ENCODE measurements at regions not wholly inside any gene's neighbourhood (a gene's known extent, or its start where the extent isn't known, plus 50 kb on each side); places are given as distances from the start of the nearest gene placed in this dataset.

DNA sequence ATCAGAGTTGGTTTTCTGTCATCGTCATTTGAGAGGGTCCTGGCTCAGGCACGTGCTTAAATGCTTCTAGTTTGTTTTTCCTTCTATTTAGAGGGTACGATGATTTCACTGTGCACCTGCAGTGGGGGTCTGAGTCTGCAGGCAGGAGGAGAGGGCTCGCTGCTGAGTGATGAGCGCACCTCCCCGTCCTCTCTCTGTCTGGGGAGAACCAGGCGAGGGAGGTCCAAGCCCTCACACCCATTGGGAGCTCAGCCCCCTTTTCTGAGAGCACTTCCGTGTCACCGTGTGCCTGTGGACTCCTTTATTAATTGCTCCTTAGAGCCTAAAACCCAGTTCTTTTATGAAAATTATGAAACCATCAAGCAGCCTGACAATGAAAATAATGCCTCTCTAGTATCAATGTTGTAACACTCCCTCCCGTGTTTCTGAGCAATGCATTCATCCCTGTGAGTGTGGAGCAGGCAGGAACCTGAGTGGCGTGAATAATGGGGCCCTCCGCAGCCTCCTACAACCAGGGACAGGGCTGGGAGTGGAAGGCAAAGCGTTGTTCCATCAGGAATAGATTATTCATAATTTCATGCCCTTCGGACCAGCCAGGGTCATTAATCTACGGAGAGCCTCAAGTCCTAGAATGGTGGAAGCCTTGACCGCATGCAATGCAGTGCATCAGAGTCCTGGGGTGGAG lies 191.6 kb downstream of the UQCRFS1 start:
- WGBS, 3 donors = 73 to 78% (median 77%) methylated on average over 16 of the region's 16 CpGs
- H3K27ac ChIP-seq (ENCODE audit: low read depth, low read length) = no peak overlapping the region

DNA sequence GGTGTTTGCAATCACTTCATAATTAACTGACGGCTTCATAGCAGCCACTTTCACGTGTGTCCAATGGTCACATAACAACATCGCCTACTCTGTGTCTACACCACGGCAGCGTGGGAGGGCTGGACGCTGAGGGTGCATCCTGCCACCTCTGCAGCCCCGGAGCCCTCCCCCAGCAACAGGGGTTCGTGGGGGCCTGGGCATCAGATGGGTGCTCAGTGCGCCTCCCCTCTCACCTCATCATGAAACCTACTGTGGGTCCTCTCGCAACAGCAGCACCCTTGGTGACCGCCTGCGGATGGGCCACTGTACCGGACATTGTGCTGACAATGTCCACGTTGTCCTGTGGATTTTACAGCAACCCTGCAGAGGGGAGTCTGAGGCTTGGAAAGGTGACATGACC lies 193.5 kb downstream of the UQCRFS1 start:
- WGBS, 3 donors = 82 to 88% (median 87%) methylated on average over 14 of the region's 14 CpGs
- no peak overlapping the region for H3K27ac ChIP-seq (ENCODE audit: low read depth, low read length)

DNA sequence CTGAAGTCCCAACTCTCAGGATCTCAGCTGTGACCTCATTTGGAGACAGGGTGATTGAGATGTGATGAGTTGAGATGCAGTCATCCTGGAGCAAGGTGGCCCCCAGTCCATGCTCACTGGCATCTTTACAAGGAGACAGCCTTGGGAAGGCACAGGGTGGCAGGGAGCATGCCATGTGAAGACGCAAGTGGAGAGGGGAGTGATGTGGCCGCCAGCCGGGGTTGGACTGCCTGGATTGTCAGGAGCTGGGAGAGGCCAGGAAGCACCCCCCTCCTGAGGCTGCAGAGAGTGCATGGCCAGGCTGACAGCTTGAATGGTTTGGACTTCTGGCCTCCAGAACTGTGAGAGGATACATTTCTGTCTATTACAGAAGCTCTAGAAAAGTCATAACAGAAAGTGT lies 194.4 kb downstream of the UQCRFS1 start:
- H3K27ac ChIP-seq (ENCODE audit: low read depth, low read length) = no peak overlapping the region
- 75 to 89% (median 86%) methylated on average over 3 of the region's 3 CpGs for WGBS, 3 donors

DNA sequence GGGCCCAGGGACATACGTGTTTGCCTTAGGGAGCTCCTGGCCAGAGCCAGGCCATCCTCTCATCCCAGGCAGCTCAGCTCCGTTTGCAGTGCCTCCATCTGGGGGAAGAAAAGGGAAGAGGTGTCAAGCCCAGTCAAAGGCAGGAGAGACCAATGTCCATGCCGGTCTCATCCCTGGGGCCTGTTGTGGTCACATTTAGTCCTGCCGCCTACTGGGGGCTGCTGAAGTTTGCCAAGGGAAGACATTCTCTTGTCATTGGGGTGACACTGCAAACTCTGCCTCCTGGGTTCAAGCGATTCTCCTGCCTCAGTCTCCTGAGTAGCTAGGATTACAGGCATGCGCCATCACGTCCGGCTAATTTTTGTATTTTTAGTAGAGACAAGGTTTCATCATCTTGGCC lies 195.2 kb downstream of the UQCRFS1 start:
- WGBS, 3 donors = 79 to 84% (median 79%) methylated on average over 8 of the region's 8 CpGs
- H3K27ac ChIP-seq (ENCODE audit: low read depth, low read length) = no peak overlapping the region

DNA sequence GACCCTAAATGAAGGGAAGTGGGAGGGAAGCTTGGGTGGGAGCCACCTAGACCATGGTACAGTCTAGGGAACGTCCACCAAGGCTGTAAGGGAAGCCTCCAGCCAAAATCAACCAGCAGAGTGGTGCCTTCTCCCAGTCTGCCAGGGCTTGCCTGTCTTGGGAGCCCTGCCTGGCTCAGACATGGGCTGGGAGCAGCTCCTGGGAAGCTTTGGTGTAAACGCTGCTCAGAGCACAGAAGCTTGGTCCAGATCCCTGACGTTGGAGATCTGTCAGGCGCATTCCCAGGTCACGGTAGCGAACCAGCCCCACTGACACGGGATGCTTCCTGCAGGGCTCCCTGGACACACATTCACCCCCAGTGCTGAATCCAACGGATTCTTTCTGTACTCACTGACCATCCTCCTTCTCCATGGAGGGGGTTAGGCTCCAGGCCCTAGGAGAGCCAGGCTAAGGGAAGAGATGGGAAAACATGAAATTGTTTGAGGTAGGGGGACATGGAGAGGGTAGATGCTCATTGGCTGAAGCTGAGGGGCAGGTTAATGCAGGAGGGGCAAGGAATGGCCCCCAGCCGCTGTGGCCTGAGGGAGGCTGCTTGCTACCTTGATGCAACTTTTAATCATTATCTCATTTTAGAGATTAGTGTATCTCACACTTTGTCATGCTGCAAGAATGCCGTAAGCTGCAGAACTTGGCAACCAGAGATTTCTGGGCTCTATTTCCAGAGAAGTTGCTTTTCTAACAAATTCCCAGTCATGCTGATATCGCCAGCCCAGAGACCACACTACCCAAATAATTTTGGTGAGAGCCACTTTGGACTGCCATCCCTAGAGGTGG lies 195.8 kb downstream of the UQCRFS1 start:
- WGBS, 3 donors = 53 to 60% (median 54%) methylated on average over 11 of the region's 11 CpGs

DNA sequence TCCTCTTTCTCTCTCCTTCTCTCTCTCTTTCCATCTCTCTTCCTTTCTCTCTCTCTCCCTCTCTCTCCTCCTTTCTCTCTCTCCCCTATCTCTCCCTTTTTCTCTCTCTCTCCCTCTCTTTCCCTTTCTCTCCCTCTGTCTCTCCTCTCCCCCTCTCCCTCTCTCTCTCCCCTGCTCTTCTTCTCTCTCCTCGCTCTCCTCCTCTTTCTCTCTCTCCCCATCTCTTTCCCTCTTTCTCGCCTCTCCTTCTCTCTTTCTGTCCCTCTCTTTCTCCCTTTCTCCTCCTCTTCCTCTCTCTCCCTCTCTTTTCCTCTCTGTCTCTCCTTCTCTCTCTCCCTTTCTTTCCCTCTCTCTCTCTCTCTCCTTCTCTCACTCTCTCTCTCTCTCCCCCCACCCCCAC lies 196.6 kb downstream of the UQCRFS1 start:
- no peak overlapping the region for H3K27ac ChIP-seq (ENCODE audit: low read depth, low read length)
- WGBS, 3 donors = 74 to 88% (median 87%) methylated on average over 2 of the region's 2 CpGs

More for the DNA sequence above, 195.8 kb downstream of the UQCRFS1 start:
- no peak overlapping the region for H3K27ac ChIP-seq (ENCODE audit: low read depth, low read length)

DNA sequence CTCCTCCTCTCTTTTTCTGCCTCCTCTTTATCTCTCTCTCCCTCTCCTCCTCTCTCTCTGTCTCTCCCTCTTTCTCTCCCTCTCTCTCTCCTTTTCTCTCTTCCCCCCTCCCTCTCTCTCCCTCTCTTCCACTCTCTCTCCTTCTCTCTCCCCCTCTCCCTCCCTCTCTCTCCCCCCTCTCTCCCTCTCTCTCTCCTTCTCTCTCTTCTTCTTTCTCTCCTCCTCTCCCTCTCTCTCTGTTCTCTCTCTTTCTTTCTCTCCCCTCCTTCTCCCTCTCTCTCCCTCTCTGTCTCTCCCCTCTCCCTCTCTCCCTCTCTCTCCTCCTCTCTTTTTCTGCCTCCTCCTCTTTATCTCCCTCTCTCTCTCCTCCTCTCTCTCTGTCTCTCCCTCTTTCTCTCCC lies 197.4 kb downstream of the UQCRFS1 start:
- H3K27ac ChIP-seq (ENCODE audit: low read depth, low read length) = no peak overlapping the region

DNA sequence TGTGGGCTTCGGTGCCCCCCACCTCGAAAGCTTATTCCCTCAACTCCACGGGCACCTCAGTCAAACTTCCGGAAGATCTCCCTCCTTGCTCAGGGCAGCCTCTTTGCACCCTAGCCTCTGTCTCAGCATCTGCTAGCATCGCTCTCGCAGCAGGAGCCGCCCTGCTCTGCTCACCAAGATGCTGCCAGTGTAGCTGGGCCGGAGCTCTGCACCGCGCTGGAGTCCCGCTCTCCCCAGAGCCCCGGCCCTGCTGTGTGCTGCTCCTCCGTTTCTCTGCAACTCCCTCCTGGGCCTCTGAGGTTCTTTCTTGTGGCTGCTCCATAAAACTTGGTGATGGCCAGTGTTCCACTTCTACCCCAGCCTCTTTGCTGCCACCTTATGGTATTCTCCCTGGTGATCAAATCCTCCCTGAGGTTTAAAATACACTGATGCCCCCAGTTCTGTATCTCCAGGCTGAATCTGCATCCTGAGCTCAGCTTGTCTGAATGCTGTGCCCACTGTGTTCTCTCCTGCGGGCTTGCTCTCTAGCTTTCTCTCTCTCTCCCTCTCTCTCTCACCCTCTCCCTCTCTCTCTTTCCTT lies 198.0 kb downstream of the UQCRFS1 start:
- 66 to 78% (median 76%) methylated on average over 14 of the region's 14 CpGs for WGBS, 3 donors

DNA sequence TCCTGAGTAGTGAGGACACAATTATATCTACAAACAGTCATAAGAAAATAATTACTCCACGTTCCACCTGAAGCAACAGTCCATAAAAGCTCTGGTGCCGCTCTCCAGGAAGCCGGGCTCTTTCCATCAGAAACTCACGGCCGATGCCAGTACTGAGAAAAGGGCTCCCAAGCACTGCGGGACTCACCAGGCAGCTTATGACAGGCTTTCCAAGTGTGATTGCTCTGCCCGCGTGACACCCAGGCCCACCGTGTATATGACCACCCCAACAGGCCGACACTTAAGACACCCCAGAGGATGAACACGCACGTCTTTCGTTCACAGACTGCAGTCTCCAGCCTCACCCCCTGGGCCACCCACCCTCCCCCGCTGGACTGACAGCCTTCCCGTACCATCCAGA lies 199.0 kb downstream of the UQCRFS1 start:
- H3K27ac ChIP-seq (ENCODE audit: low read depth, low read length) = no peak overlapping the region
- 80 to 83% (median 81%) methylated on average over 15 of the region's 15 CpGs for WGBS, 3 donors

More for the DNA sequence above, 198.0 kb downstream of the UQCRFS1 start:
- no peak overlapping the region for H3K27ac ChIP-seq (ENCODE audit: low read depth, low read length)

DNA sequence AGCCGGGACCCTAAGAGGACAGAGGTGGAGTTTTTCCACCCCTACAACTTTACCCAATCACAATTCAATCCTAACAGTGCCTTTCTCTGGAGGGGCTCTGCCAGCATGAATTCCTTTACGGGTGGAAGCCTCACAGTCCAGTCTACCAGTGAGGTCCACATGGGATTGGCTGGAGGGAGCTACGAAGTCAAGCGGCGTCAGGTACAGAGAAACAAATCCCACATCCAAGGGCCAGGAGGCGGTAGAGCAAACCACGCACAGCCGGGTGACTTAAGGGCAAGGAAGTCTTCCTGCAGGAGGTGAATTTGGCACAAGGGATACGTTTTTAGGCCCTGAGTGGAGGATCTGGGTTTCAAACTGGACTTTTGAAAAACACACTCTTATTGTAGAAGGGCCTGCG lies 199.6 kb downstream of the UQCRFS1 start:
- H3K27ac ChIP-seq (ENCODE audit: low read depth, low read length) = no peak overlapping the region
- WGBS, 3 donors = 69 to 75% (median 70%) methylated on average over 10 of the region's 10 CpGs

DNA sequence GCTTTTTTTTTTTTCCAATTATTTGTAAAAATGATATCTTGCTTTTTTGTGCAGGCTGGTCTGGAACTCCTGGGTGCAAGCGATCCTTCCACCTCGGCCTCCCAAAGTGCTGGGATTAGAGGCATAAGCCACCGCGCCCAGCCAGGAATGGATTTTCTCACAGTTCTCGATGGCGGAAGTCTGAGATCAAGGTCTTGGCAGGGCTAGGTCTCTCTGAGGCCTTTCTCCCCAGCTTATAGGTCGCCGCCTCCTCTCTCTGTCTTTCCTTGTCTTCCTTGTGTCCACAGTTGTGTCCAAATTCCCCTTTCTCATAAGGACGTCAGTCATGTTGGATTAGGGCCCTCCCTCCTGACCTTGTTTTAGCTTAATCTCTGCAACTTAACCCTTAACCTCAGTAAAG lies 200.5 kb downstream of the UQCRFS1 start:
- 71 to 77% (median 71%) methylated on average over 9 of the region's 9 CpGs for WGBS, 3 donors
- H3K27ac ChIP-seq (ENCODE audit: low read depth, low read length) = no peak overlapping the region

DNA sequence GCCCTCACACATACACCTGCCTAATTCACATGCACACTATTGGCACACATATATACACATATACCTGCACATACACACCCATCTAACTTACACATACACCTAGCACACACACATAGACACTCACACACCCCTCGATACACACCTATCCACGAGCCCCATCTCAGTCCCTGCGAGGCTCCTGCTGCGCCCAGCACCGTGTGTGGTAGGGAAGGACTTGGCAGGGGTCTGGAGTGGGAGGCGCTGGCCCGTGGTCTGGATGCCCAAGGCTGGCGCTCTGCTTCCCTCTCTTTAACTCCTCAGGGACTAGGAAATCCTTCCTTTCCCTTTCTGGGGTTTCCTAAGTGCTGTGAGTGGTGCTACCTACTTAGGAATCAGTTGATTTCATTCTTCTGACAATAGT lies 202.7 kb downstream of the UQCRFS1 start:
- 69 to 71% (median 70%) methylated on average over 8 of the region's 8 CpGs for WGBS, 3 donors

DNA sequence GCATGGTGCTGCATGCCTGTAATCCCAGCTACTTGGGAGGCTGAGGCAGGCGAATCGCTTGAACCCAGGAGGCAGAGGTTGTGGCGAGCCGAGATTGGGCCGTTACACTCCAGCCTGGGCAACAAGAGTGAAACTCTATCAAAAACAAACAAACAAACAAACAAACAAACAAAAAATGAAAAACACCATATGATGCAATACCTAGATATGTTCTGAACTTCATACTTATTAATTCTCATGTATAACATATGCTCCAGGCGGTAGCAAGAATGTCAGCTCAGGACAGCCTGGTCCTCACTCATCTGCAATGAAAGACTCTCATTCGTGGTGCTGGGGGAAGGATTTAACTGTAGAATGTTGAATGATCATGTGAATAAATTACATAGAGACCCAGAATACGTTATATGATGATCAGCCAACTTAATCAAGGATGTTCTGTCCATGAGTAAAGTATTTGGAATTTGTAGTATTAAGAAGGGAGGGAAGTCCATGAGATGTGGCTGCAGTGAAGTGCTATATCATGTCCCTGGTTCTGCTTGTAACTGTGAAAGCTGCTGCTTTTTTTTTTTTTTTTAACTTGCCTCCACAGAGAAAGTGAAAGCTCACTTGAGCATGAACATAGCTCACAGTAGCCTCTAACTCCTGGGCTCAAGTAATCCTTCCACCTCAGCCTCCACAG lies 206.8 kb downstream of the UQCRFS1 start:
- WGBS, 3 donors = 84 to 88% (median 86%) methylated on average over 8 of the region's 8 CpGs

More for the DNA sequence above, 202.7 kb downstream of the UQCRFS1 start:
- H3K27ac ChIP-seq (ENCODE audit: low read depth, low read length) = no peak overlapping the region

DNA sequence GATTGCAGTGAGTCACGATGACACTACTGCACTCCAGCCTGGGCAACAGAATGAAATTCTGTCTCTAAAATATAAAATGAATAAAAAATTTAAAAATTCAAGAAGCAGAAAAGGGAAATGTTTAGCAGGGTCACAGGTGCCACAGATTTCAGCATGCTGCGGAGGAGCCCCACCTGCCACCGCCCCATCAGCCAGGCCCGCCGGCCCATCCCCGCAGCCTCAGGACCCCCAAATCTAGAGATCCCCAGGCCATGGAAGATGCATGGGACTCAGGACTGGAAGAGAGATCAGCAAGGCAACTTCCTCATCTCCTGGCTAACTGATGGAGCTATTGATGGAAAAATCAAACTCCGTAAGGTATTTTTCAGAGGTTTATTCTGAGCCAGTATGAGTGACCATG lies 208.2 kb downstream of the UQCRFS1 start:
- H3K27ac ChIP-seq (ENCODE audit: low read depth, low read length) = no peak overlapping the region
- WGBS, 3 donors = 94 to 98% (median 95%) methylated on average over 7 of the region's 7 CpGs

More for the DNA sequence above, 206.8 kb downstream of the UQCRFS1 start:
- no peak overlapping the region for H3K27ac ChIP-seq (ENCODE audit: low read depth, low read length)

DNA sequence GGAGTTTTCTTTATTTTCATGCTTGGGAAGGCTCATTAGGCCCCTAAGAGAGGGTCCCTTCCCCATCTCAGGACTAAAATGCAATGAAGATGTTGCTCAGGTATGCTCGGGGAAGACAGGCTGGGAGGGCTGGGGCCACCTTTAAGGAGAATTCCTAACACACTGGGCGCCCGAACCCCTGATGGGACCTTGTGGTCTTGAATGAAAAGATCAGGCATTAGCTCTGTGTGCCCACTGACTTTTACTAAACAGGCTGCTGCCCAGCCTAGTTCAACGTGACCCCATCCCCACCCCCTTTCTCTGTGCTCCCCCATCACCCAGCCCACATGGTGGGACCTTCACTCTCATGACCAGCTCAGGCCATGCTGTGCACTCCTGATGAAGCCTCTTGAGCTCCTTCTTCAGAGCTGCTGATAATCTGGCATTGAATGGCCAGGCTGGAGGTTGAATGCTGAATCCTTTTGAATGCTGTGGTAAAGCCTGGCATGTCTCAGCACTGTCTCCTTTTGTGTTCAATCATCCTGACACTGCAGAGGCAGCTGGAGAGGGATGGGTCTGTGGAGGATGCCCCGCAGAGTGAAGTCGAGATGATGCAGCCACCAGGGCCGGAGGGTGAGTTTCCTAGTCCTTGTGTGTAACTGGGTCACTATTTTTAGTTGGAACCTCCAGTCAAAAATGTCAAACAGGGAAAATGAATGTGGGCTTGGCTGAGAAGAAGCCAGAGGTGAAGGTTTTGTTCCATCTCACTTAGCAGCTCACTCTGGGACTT lies 209.1 kb downstream of the UQCRFS1 start:
- H3K27ac ChIP-seq (ENCODE audit: low read depth, low read length) = no peak overlapping the region
- 68 to 79% (median 74%) methylated on average over 7 of the region's 7 CpGs for WGBS, 3 donors

DNA sequence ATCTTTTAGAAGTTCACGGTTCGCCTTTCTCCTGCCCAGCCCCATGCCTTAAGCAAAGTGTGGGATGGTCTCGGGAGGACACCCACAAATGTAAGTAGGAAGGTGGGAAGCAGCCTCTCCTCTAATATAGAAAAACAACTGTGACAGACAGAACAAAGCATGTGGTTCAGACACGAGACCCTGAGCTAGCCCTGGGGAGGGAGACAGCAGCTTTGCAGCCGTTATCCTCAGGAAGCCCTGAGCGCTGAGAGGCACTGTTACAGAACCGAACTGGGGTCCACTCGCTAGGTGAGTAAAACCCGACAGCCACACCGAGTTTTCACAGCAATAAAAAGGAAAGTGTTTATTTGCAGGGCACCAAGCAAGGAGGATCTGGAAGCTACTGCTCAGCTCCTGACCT lies 210.6 kb downstream of the UQCRFS1 start:
- H3K27ac ChIP-seq (ENCODE audit: low read depth, low read length) = no peak overlapping the region
- 45 to 75% (median 50%) methylated on average over 10 of the region's 10 CpGs for WGBS, 3 donors

DNA sequence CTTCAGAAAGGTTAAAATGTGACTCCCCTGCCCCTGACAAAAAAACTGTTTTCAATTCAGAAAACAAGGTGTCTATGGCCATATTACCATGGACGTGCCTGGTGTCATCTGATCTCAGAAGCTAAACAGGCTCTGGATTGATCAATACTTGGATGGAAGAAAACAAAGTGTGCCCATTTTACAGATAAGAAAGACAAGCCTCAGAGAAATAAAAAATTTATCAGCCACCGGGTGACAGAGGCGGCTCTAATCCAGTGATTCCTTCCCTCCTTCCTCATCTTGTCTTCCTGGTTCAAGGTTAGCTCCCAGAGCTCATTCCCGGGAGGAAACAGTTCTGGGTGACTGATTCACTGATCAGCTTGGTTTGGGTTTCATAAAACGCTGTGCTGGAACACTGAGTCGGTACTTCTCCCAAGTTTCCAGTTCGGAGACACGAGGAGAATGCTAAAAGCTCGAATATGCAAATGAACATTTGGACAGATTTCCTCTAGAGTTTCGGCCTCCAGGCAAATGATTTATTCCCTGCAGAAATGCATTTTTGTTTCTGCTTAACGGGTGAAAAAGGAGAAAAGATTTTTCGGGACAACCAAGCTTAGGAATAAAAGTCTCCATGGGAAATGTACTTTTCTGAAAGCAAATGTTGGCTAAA lies 211.2 kb downstream of the UQCRFS1 start:
- 35 to 54% (median 42%) methylated on average over 12 of the region's 12 CpGs for WGBS, 3 donors
- no peak overlapping the region for H3K27ac ChIP-seq (ENCODE audit: low read depth, low read length)

DNA sequence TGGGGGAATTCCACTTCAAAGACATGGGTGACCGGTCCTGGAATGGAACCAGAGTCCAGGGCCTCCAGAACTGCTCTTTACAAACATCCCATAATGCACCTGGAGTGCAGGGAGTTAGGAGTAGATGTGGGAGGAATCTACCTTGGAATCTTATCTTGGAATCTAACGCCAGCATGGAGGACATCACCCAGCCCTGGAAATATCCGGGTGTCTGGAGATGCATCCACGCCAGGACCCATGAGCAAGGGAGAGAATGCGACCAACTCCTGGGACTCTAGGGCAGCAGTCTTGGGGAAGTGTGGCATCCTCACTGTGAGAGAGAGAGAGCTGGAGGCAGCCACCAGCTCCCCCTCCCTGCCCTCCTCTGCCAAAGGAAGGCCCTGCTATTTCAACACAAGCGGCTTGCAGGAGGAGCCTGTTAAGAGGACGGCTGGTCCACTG lies 211.8 kb downstream of the UQCRFS1 start:
- WGBS, 3 donors = 47 to 52% (median 47%) methylated on average over 7 of the region's 7 CpGs
- no peak overlapping the region for H3K27ac ChIP-seq (ENCODE audit: low read depth, low read length)
